ENCODE measurements at regions not wholly inside any gene's neighbourhood (a gene's known extent, or its start where the extent isn't known, plus 50 kb on each side); places are given as distances from the start of the nearest gene placed in this dataset.
"Not testable (repeated sequence)": the region's sequence is repeated elsewhere in the genome, so short reads cannot be mapped to it uniquely, and the experiment has no call there.

GRCh38 chr5:120141076-120141475 lies 323.0 kb upstream of the PRR16 start:
- TF ChIP-seq, protein P1, sequence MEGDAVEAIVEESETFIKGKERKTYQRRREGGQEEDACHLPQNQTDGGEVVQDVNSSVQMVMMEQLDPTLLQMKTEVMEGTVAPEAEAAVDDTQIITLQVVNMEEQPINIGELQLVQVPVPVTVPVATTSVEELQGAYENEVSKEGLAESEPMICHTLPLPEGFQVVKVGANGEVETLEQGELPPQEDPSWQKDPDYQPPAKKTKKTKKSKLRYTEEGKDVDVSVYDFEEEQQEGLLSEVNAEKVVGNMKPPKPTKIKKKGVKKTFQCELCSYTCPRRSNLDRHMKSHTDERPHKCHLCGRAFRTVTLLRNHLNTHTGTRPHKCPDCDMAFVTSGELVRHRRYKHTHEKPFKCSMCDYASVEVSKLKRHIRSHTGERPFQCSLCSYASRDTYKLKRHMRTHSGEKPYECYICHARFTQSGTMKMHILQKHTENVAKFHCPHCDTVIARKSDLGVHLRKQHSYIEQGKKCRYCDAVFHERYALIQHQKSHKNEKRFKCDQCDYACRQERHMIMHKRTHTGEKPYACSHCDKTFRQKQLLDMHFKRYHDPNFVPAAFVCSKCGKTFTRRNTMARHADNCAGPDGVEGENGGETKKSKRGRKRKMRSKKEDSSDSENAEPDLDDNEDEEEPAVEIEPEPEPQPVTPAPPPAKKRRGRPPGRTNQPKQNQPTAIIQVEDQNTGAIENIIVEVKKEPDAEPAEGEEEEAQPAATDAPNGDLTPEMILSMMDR (IDR thresholded peaks at IDR 0.05; ENCODE audit: borderline replicate concordance, control extremely low read depth, extremely low read depth, insufficient read depth, missing control alignments), result no peak
- in situ Hi-C loops (cut with MboI; ENCODE audit: low sequenced_read_pairs, unreplicated experiment), result no loop called here
- no peak for DNase-seq (ENCODE audit: low spot score)

DNA sequence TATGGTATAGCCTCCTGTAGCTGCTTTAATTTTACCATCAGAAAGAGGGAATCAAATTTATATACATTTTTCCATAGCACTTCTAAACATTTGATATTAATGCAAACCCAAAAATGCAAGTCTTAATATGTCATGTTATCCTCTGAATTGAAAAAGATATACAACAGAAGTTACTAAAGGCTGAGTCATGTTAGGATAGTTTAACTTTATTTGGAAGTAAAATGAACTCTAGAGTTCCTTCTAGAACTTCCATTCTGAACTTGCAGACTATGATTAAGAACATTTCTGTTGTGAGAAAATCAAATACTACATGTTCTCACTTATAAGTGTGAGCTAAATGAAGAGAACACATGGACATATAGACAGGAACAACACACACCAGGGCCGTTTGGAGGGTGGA lies 317.3 kb upstream of the PRR16 start:
- DNase-seq (ENCODE audit: low spot score), result no peak
- in situ Hi-C loops (cut with MboI; ENCODE audit: low sequenced_read_pairs, unreplicated experiment), result no loop called here
- TF ChIP-seq, protein P1 (IDR thresholded peaks at IDR 0.05; ENCODE audit: borderline replicate concordance, control extremely low read depth, extremely low read depth, insufficient read depth, missing control alignments), result no peak

GRCh38 chr5:120147911-120148310 lies 316.2 kb upstream of the PRR16 start:
- in situ Hi-C loops (cut with MboI; ENCODE audit: low sequenced_read_pairs, unreplicated experiment), result not testable (repeated sequence)

DNA sequence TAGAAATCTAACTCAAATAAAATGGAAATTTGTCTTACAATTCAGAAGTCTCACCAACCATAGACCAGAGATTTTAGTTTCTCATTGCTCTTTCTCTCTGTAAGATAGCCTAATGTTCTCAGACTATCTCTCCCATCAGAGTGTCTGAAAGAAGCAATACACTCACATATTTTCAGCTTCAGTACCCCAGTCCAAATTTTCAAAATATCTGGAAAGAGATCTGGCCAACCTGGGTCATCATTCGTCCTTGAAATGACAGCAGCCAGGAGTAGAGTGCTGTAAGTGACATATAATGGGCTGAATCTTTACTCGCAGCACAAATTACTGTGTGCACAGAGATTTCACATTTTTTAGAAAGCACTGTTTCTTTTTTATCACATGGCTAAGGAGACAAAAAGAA lies 313.3 kb upstream of the PRR16 start:
- no peak for DNase-seq (ENCODE audit: low spot score)
- TF ChIP-seq, protein P1 (IDR thresholded peaks at IDR 0.05; ENCODE audit: borderline replicate concordance, control extremely low read depth, extremely low read depth, insufficient read depth, missing control alignments), result no peak

More at GRCh38 chr5:120147911-120148310, 316.2 kb upstream of the PRR16 start:
- DNase-seq (ENCODE audit: low spot score), result not testable (repeated sequence)

DNA sequence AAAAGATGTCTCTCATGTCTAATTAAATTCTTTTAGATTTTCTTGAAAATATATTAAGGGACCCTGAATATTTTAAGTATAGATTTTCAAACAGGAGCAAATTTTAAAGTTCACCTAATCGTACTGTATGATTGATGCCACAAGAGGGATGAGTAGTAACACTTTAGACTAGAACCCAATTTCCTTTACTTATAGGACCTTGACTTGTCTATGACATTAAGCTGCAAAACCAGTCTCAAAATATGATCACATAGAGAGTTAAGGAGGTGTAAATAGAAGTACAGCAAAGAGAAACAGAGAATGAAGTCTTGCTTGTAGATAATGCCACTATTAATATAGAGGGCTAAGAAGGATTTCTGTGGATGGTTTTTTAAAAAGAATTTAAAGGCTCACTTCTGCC lies 312.9 kb upstream of the PRR16 start:
- no peak for DNase-seq (ENCODE audit: low spot score)
- in situ Hi-C loops (cut with MboI; ENCODE audit: low sequenced_read_pairs, unreplicated experiment), result no loop called here
- TF ChIP-seq, protein P1 (IDR thresholded peaks at IDR 0.05; ENCODE audit: borderline replicate concordance, control extremely low read depth, extremely low read depth, insufficient read depth, missing control alignments), result no peak

More for the DNA sequence above, 313.3 kb upstream of the PRR16 start:
- in situ Hi-C loops (cut with MboI; ENCODE audit: low sequenced_read_pairs, unreplicated experiment), result no loop called here

GRCh38 chr5:120151825-120152224 lies 312.3 kb upstream of the PRR16 start:
- in situ Hi-C loops (cut with MboI; ENCODE audit: low sequenced_read_pairs, unreplicated experiment), result no loop called here
- TF ChIP-seq, protein P1 (IDR thresholded peaks at IDR 0.05; ENCODE audit: borderline replicate concordance, control extremely low read depth, extremely low read depth, insufficient read depth, missing control alignments), result no peak
- DNase-seq (ENCODE audit: low spot score), result no peak

- no peak for DNase-seq (ENCODE audit: low spot score)
- TF ChIP-seq, protein P1 (IDR thresholded peaks at IDR 0.05; ENCODE audit: borderline replicate concordance, control extremely low read depth, extremely low read depth, insufficient read depth, missing control alignments), result no peak
- in situ Hi-C loops (cut with MboI; ENCODE audit: low sequenced_read_pairs, unreplicated experiment), result no loop called here
Observed at GRCh38 chr5:120152472-120152871, 311.6 kb upstream of the PRR16 start.

Measured in GM13976 (cell line).